Neural crest cell (in vitro differentiated cells): ENCODE measurements at regions not wholly inside any gene's neighbourhood (a gene's known extent, or its start where the extent isn't known, plus 50 kb on each side); places are given as distances from the start of the nearest gene placed in this dataset.

Source experiments
- DNase-seq: peaks from one replicate; pipeline ENCODE4 v3.0.0; 2021; ENCODE audit warnings: low read depth, mixed read lengths, low spot score
- H3K27ac Mint-ChIP-seq: one replicate; pipeline ENCODE4 v1.8.0; 2021; ENCODE audit warnings: mild to moderate bottlenecking, mixed read lengths; ENCODE audit not compliant: unreplicated experiment
- H3K27me3 Mint-ChIP-seq: 2 replicates; pipeline ENCODE4 v1.8.0; 2021; ENCODE audit warnings: low read depth, mild to moderate bottlenecking, mixed read lengths
- H3K36me3 Mint-ChIP-seq: 2 replicates; pipeline ENCODE4 v1.8.0; 2021; ENCODE audit warnings: low read depth, mild to moderate bottlenecking, mixed read lengths
- H3K4me1 Mint-ChIP-seq: 2 replicates; pipeline ENCODE4 v1.8.0; 2021; ENCODE audit warnings: mixed read lengths
- H3K4me3 Mint-ChIP-seq: one replicate; pipeline ENCODE4 v1.8.0; 2021; ENCODE audit warnings: mild to moderate bottlenecking, mixed read lengths
- H3K9me3 Mint-ChIP-seq: 2 replicates; pipeline ENCODE4 v1.8.0; 2021; ENCODE audit warnings: mixed read lengths
- CTCF ChIP-seq: fragments of 200-600 bp; sonication (generic); conservative IDR thresholded peaks from 2 replicates; pipeline ENCODE4 v1.5.0; 2021; ENCODE audit warnings: antibody characterized with exemption, mild to moderate bottlenecking

DNA sequence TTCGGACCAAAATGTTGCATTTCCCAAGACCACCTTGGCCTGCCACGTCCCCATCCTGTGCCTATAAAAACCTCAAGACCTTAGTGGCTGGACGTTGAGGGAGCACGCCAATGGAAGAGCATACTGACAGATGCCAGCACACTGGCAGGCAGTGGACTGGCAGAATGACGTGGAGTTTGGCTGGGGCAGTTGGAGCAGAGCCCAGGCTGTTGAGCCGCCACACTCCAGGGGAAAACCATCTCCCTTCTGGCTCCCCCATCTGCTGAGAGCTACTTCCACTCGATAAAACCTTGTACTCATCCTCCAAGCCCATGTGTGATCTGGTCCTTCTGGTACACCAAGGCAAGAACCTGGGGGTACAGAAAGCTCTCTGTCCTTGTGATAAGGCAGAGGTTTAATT lies 494.1 kb downstream of the CDH11 start:
- Mint-ChIP-seq H3K4me1 (no peaks in the 10 kb centered on the region), H3K36me3 (no peaks in the 10 kb centered on the region), H3K27me3 (no peaks in the 10 kb centered on the region), H3K4me3 (no peak overlapping the region), H3K9me3 (no peaks in the 10 kb centered on the region), H3K27ac (no peak overlapping the region)
- no peak for DNase-seq
- TF ChIP-seq CTCF: no peak

DNA sequence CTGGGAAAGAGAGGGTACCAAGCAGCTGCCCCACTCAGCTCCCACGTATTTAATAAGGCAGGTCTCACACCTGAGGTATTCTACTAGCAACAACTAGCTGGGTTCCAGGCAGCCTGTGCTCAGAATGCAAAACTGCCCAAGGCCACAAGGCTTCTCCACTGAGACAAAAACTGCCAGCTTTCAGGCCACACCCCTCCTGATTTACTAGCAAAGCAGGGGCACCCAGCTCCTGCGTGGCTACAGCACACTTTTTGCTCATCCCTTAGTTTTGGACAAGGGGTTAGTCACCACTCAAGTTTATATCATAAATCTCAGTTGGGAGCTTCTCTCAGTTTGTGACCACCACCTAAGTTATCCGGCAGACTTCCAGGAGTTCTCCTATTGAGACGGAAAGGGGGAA lies 494.6 kb downstream of the CDH11 start:
- no peak for DNase-seq
- Mint-ChIP-seq H3K36me3 (no peaks in the 10 kb centered on the region), H3K27me3 (no peaks in the 10 kb centered on the region), H3K27ac (no peak overlapping the region), H3K9me3 (no peaks in the 10 kb centered on the region), H3K4me3 (no peak overlapping the region), H3K4me1 (no peaks in the 10 kb centered on the region)
- TF ChIP-seq CTCF: no peak

DNA sequence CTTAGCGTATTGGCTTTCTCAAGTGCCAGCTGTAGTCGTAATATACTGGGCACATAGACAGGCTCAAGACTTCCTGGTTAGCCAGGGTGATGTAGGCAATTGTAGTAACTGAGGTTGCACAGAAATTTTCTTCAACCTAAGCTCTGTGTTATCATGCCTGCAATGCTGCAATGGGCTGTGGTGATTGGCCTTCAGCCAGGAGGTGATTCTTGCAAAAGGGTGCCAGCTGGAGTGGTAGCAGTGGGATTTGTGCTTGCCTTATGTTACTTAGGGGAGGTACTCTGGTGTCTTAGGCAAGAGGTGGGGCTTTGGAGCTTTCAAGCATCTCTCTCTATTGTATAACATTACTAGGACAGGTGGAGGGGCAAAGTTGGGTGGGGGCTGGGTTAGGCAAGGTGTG lies 495.1 kb downstream of the CDH11 start:
- Mint-ChIP-seq H3K27me3 (no peaks in the 10 kb centered on the region), H3K36me3 (no peaks in the 10 kb centered on the region), H3K4me1 (no peaks in the 10 kb centered on the region), H3K27ac (no peak overlapping the region), H3K4me3 (no peak overlapping the region), H3K9me3 (no peaks in the 10 kb centered on the region)
- no peak for DNase-seq
- no peak for TF ChIP-seq CTCF

GRCh38 chr16:64621616-64622015 lies 500.2 kb downstream of the CDH11 start:
- H3K4me3 Mint-ChIP-seq: no peak overlapping the region
- no peak for TF ChIP-seq CTCF
- peaks cover 2% of the 10 kb centered on the region for H3K9me3 Mint-ChIP-seq
- H3K36me3 Mint-ChIP-seq: no peaks in the 10 kb centered on the region
- H3K27ac Mint-ChIP-seq: no peak overlapping the region
- no peaks in the 10 kb centered on the region for H3K4me1 Mint-ChIP-seq
- no peaks in the 10 kb centered on the region for H3K27me3 Mint-ChIP-seq
- DNase-seq: no peak

GRCh38 chr16:64617836-64618476 lies 503.9 kb downstream of the CDH11 start:
- DNase-seq: no peak
- H3K27me3 Mint-ChIP-seq: no peaks in the 10 kb centered on the region
- no peak overlapping the region for H3K27ac Mint-ChIP-seq
- H3K36me3 Mint-ChIP-seq: peaks cover 7% of the 10 kb centered on the region
- peaks cover 13% of the 10 kb centered on the region for H3K9me3 Mint-ChIP-seq
- peaks cover 3% of the 10 kb centered on the region for H3K4me1 Mint-ChIP-seq
- H3K4me3 Mint-ChIP-seq: no peak overlapping the region
- no peak for TF ChIP-seq CTCF
